GM18867 (cell line): ENCODE measurements at regions not wholly inside any gene's neighbourhood (a gene's known extent, or its start where the extent isn't known, plus 50 kb on each side); places are given as distances from the start of the nearest gene placed in this dataset.

Experiments
- ATAC-seq: cut with Tn5 transposase; IDR thresholded peaks from one replicate; pipeline ENCODE4 v1.9.1; 2021; ENCODE audit warnings: mild to moderate bottlenecking, moderate library complexity; ENCODE audit not compliant: unreplicated experiment

DNA sequence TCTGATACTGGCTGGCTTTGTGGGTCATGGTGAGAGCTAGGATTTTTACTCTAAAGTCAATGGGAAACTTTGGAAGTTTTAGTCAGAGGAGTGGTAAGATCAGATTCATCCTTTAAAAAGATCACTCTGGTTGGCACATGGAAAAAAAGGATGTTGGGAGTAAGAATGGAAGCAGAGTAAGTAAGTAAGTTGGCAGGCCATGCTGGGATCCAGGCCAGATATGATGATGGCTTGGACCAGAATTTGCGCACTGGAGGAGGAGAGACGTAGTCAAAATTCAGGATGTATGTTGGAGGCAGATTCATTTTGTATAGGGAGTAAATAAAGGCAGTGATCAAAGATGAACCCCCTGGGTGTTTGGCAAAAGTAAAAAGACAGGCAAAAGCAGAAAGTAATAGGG is 283.3 kb upstream of the THSD7B start:
- no peak for ATAC-seq

- no peak for ATAC-seq
These were observed 285.6 kb upstream of the THSD7B start for GRCh38 chr2:136479696-136480095.

GRCh38 chr2:136468799-136469369 is 296.5 kb upstream of the THSD7B start:
- no peak for ATAC-seq

DNA sequence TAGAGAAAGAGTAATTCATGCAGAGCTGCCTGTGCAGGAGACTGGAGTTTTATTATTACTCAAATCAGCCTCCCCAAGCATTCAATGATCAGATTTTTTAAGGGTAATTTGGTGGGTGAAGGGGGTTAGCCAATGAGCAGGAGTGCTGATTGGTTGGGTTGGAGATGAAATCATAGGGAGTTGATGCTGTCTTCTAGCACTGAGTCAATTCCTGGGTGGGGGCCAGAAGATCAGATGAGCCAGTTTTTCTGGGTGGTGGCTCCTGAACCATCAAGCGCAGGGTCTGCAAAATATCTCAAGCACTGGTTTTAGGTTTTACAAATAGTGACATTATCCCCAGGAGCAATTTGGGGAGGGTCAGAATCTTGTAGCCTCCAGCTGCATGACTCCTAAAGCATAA is 312.8 kb upstream of the THSD7B start:
- no peak for ATAC-seq

DNA sequence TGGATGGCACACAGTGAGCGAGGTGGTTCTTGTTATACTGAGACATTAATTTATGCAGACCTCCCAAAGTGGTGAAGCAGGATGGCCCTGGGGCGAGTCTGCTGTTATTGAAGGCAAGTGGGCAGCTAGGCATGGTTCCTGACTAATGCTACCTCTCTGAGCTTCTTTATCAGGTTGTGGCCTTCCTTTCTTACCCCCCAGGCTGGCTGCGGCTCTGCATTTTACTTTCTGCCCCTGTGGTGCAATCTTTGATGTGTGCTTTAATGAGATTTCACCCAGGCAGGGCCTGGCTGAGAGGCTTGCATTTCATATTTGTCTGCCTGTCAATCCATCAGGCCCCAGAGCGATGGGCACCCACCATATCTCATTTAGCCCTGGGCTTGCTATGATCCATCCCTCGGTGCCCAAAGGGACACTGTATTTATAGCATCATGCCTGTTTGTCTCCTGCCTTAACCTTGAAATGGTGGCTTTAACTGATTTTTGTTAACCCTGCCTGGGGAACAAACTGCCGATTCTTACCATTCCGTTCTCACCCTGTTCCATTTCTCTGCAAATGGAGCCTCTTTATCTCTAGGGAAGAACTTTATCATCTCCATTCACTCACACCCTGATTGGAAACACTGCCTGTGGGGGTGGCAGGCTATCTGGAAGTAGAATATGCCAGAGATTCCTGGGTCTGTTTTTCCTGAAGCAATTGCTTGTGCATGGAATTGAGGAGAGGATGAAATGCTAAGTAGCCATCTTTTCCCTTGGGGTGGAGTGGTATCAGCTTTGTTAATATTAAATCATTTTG is 316.2 kb upstream of the THSD7B start:
- ATAC-seq, result no peak

- ATAC-seq, result no peak
These were observed 316.9 kb upstream of the THSD7B start for GRCh38 chr2:136448432-136448831.

DNA sequence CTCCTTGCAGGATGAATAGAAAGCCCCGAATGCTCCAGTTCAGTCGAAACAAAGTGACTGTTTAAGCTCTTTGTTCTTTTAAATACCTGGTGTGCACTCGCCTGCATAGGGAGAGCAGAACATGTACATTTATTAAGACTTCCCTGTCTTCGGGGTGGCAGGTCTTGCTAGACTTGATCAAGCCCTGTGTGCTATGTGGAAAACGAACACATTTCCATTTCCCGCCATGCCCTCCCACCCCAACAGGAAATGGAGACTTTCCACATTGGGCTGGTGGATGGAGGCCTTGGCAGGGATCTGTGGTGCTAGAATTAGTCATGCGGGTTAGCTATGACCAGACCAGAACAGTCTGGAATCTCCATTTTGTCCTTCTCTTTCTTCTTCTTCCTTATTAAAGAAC is 321.0 kb upstream of the THSD7B start:
- ATAC-seq, result no peak

DNA sequence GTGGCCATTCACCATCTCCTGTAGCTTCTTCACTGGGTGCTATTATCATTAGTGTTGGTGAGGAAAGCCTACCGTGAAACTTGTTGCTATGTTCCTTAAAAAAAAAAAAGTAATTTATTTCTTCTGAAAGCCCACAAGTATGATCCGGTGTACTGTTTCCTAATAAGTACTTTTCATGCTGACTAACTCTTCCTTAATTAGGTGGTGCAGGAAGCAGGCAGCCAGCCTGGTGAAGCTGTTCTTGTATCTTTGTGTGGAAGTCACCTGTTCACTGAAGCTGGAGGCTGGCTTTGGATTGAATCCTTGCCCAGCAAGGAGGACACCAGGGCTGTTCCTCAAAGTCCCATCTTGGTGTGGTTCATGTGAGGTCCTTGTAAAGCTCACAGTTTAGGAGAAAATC is 321.7 kb upstream of the THSD7B start:
- no peak for ATAC-seq

GRCh38 chr2:136441979-136442714 is 323.2 kb upstream of the THSD7B start:
- no peak for ATAC-seq

GRCh38 chr2:136439064-136439676 is 321.2 kb upstream of the CXCR4 start:
- no peak for ATAC-seq

GRCh38 chr2:136437461-136437860 is 319.5 kb upstream of the CXCR4 start:
- no peak for ATAC-seq

GRCh38 chr2:136436936-136437335 is 319.0 kb upstream of the CXCR4 start:
- ATAC-seq, result no peak

- ATAC-seq, result no peak
These were observed 316.3 kb upstream of the CXCR4 start for GRCh38 chr2:136434251-136434715.

- no peak for ATAC-seq
These were observed 315.3 kb upstream of the CXCR4 start for GRCh38 chr2:136433261-136433660.

DNA sequence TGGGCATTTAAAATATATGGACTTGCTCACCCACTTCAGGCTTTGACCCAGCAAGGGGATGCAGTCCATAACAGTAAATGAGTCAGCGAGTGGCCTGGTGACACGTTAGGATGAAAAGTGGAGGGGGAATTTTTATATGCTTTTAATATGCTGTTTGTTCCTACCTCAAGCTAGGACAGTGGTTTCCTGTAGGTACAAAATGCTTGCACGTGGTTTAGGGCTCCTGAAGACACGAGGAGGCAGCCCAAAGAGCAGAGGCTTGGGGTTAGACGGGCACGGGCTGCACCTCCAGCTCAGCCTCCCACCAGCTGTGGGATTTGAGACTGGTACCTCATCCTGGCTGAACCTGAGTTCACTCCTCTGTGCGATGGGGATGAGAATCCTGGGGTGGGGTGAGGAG is 306.2 kb upstream of the CXCR4 start:
- ATAC-seq, result no peak

DNA sequence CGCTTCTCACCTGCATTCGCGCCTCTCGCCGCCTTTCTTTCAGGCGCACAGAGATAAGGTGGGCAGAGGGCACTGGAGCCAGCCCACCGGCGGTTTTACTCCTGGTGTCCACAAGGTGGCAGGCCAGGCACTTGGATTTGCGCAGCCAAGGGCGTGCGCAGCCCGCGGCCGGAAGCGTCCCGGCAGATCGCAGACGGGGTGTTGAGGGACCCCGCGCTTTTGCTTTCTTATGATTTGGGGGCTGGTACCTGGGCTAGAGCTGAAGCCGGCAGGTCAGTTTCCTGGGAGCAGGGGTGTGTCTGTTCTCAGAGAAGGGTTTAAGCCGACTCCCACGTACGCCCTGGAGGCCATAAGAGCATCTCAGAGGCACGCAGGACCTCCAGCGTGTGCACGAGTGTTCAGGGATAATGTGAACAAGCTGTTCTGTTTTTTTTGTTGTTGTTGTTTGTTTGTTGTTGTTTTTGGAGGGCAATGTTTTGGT is 305.6 kb upstream of the CXCR4 start:
- ATAC-seq, result peak; percentile 99

- no peak for ATAC-seq
These were observed 304.6 kb upstream of the CXCR4 start for GRCh38 chr2:136422512-136422911.

GRCh38 chr2:136420346-136420745 is 302.4 kb upstream of the CXCR4 start:
- no peak for ATAC-seq

GRCh38 chr2:136411946-136412345 is 294.0 kb upstream of the CXCR4 start:
- no peak for ATAC-seq

DNA sequence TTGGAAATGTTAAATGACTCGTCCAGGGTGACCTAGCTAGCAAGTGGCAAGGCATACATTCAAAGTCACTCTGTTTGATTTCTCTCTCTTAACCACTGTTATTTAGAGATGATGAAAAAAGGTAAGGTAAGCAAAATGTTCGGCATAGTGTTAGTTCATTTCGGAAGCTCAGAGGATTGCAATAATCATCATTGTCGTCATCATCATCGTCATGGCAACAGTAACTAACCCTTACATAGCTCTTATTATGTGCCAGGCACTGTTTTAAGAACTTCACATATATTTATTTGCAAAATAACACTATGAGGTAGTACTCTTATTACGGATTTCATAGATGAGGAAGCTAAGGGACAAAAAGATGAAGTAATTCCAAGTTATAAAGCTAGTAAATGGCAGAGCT is 292.7 kb upstream of the CXCR4 start:
- ATAC-seq, result no peak

GRCh38 chr2:136408795-136409194 is 290.8 kb upstream of the CXCR4 start:
- ATAC-seq, result peak; percentile 71
